HAP-1 (cell line): ENCODE measurements at regions not wholly inside any gene's neighbourhood (a gene's known extent, or its start where the extent isn't known, plus 50 kb on each side); places are given as distances from the start of the nearest gene placed in this dataset.

ENCODE experiments used
- DNase-seq, 2 experiments: peaks; one replicate each; pipeline ENCODE4 v3.0.0-alpha.2; 2016 to 2020; ENCODE audit warnings: low spot score in 2 of 2
- H3K27me3 ChIP-seq: fragments of 250-450 bp; sonication (Bioruptor Pico); 2 replicates; pipeline ENCODE4 v1.5.1; 2020; ENCODE audit warnings: low read depth, mild to moderate bottlenecking, moderate library complexity
- H3K36me3 ChIP-seq: fragments of 250-450 bp; sonication (Bioruptor Pico); replicated peaks from 2 replicates; pipeline ENCODE4 v1.5.1; 2020; ENCODE audit warnings: mild to moderate bottlenecking
- H3K4me1 ChIP-seq: fragments of 250-450 bp; sonication (Bioruptor Pico); 2 replicates; pipeline ENCODE4 v1.5.1; 2020; ENCODE audit warnings: mild to moderate bottlenecking
- H3K4me3 ChIP-seq: fragments of 250-450 bp; sonication (Bioruptor Pico); 2 replicates; pipeline ENCODE4 v1.5.1; 2020; ENCODE audit warnings: mild to moderate bottlenecking, moderate library complexity
- H3K9me3 ChIP-seq: fragments of 250-450 bp; sonication (Bioruptor Pico); 2 replicates; pipeline ENCODE4 v1.5.1; 2020; ENCODE audit warnings: mild to moderate bottlenecking, moderate library complexity
- in situ Hi-C: fragments of 300-500 bp; cut with MboI; formaldehyde crosslinking; loops from 3 replicates; pipeline ENCODE4 v1.14.3; 2020; ENCODE audit warnings: low sequenced_read_pairs, inconsistent platforms, mixed read lengths

DNA sequence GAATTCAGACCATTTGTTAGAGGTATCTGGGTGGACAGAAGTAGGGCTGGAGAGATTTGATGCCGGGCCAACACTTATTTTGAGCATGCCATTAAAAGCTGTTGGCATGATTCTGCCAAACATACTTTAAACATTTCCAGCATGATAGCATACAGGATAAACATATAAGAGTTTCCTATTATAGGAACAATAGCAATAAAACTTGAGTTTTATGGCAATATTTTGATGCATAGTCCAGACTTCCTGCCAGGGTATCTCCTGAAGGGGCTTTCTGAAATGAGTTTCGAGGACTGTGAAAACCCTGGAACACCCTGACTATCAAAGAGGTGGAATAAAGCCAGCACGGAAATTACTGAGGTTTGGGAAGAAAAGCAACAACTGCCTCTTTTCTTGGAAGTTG is 1398.0 kb upstream of the NXPH2 start:
- Histone ChIP-seq H3K9me3 (no peaks in the 10 kb centered on the region), H3K27me3 (no peaks in the 10 kb centered on the region), H3K36me3 (no peaks in the 10 kb centered on the region), H3K4me1 (no peaks in the 10 kb centered on the region), H3K4me3 (no peak overlapping the region)
- in situ Hi-C loops = no loop called here
- DNase-seq = no peak

DNA sequence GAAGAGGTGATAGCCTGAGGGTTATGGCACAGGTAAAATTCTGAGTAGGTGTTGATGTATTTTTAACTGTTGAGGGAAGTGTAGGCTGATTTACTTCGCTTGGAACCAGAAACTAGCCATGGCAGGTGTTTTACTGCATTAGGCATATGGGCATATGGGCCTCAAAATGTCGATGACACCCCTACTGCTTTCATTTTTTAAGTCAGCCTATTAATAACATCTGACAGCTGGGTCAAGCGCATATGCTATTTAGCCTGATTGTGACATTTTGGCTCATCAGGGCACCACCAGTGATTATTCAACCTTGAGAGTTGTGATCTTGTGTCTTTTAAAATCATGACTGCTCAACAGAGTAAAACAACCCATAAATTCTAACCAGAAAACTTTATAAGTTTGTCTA is 1396.9 kb upstream of the NXPH2 start:
- no peaks in the 10 kb centered on the region for H3K27me3 ChIP-seq
- no peaks in the 10 kb centered on the region for H3K4me1 ChIP-seq
- DNase-seq = no peak
- no peak overlapping the region for H3K4me3 ChIP-seq
- no peaks in the 10 kb centered on the region for H3K36me3 ChIP-seq
- in situ Hi-C loops = no loop called here
- no peaks in the 10 kb centered on the region for H3K9me3 ChIP-seq

DNA sequence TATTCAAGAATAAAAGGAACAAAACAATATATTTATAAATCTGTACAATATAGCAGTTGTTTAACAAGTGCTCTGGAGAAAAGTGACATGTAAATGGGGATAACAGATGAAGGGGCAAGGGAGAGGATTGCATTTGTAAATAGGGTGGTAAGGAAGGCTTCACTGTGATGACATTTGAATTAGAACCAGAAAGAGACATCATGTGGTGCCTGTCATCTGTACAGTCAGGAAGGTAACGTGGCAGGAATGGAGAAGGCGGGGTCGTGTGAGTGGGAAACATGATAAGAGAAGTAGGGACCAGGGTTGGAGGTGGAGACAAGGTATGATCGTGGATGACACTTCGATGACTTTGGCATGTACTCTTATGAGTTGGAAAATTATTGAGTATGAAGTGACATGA is 1393.6 kb upstream of the NXPH2 start:
- Histone ChIP-seq H3K36me3 (no peaks in the 10 kb centered on the region), H3K4me3 (no peak overlapping the region), H3K4me1 (no peaks in the 10 kb centered on the region), H3K9me3 (no peaks in the 10 kb centered on the region), H3K27me3 (no peaks in the 10 kb centered on the region)
- in situ Hi-C loops = no loop called here
- no peak for DNase-seq

DNA sequence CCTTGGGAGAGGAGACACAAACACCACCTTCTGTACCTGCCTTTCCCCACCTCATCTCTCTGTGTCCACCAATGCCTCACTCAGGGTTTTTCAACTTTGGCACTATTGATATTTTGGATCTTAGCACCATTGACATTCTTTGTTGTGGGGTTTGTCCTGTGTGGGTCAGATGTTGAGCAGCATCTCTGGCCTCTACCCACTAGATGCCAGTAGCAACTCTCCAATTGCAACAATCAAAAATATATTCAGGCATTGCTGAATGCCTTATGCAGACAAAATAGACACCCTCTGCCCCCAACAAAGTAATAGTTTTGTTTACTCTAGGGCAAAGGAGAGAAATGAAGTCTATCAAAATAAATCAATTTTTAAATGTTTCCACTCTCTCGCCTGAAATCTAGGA is 1384.3 kb upstream of the NXPH2 start:
- DNase-seq = no peak
- in situ Hi-C loops = no loop called here
- Histone ChIP-seq H3K4me1 (no peaks in the 10 kb centered on the region), H3K9me3 (no peaks in the 10 kb centered on the region), H3K36me3 (no peaks in the 10 kb centered on the region), H3K4me3 (no peak overlapping the region), H3K27me3 (no peaks in the 10 kb centered on the region)

DNA sequence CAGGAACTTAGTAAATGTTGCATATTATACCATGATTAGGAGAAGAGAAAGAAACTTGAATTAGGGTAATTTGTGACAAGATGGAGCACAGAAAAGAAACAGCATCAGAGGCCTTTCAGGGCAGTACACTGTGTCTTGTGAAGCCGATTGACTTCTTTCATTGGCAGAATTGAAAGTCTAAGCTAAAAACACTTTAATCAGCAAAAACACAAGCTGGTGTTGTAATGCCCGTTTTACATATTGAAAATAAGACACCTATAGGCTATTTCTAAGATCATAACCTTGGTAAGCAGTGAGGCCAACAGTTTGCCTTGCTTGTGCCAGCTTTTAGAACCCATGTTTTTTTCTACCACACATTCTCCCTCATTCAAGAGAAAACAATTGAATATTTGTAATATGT is 1378.1 kb upstream of the NXPH2 start:
- H3K9me3 ChIP-seq = no peaks in the 10 kb centered on the region
- no peak overlapping the region for H3K4me3 ChIP-seq
- H3K36me3 ChIP-seq = no peaks in the 10 kb centered on the region
- in situ Hi-C loops = no loop called here
- H3K27me3 ChIP-seq = no peaks in the 10 kb centered on the region
- DNase-seq = no peak
- H3K4me1 ChIP-seq = no peaks in the 10 kb centered on the region

DNA sequence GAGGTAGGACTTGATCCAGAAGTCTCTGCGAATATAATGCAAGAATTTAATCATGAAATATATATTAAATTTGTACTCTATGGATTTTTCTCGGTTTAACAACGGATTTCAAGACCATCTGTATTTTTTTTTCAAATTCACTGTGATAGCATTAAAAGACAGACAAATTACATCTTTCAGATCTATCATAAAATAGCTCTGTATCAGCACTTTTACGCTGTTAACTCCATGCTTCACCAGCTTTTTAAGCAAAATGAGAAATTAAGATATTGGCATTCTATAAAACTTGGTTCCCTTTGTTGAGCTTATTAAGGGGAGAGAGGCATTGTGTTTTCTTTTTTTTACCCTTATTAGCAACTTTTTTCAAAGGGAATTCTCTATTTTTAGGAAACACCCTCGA is 1377.6 kb upstream of the NXPH2 start:
- in situ Hi-C loops = no loop called here
- no peaks in the 10 kb centered on the region for H3K27me3 ChIP-seq
- no peak overlapping the region for H3K4me3 ChIP-seq
- H3K36me3 ChIP-seq = no peaks in the 10 kb centered on the region
- DNase-seq = no peak
- H3K9me3 ChIP-seq = no peaks in the 10 kb centered on the region
- no peaks in the 10 kb centered on the region for H3K4me1 ChIP-seq

DNA sequence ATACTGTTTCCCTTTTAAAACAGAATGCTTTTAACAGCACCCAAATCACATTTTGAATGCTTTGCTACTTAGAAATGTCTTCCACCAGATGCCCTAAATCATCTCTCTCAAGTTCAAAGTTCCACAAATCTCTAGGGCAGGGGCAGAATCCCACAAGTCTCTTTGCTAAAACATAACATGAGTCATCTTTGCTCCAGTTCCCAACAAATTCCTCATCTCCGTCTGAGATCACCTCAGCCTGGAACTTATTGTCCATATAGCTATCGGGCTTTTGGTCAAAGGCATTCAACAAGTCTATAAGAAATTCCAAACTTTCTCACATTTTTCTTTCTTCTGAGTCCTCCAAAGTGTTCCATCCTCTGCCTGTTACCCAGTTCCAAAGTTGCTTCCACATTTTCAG is 1374.5 kb upstream of the NXPH2 start:
- in situ Hi-C loops = no loop called here
- Histone ChIP-seq H3K4me1 (no peaks in the 10 kb centered on the region), H3K9me3 (no peaks in the 10 kb centered on the region), H3K27me3 (no peaks in the 10 kb centered on the region), H3K36me3 (no peaks in the 10 kb centered on the region), H3K4me3 (no peak overlapping the region)
- no peak for DNase-seq

DNA sequence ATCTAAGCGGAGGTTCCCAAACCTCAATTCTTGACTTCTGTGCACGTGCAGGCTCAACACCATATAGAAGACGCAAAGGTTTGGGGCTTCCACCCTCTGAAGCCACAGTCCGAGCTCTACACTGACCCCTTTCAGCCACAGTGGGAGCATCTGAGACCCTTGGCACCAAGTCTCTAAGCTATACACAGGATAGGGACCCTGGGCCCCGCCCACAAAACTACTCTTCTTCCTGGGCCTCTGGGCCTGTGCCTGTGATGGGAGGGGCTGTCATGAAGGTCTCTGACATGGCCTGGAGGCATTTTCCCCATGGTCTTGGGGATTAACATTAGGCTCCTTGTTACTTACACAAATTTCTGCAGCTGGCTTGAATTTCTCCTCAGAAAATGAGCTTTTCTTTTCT is 1374.1 kb upstream of the NXPH2 start:
- DNase-seq = peak in 1 of 2 experiments; percentile 10
- Histone ChIP-seq H3K9me3 (no peaks in the 10 kb centered on the region), H3K36me3 (no peaks in the 10 kb centered on the region), H3K27me3 (no peaks in the 10 kb centered on the region), H3K4me1 (no peaks in the 10 kb centered on the region), H3K4me3 (no peak overlapping the region)
- in situ Hi-C loops = no loop called here

DNA sequence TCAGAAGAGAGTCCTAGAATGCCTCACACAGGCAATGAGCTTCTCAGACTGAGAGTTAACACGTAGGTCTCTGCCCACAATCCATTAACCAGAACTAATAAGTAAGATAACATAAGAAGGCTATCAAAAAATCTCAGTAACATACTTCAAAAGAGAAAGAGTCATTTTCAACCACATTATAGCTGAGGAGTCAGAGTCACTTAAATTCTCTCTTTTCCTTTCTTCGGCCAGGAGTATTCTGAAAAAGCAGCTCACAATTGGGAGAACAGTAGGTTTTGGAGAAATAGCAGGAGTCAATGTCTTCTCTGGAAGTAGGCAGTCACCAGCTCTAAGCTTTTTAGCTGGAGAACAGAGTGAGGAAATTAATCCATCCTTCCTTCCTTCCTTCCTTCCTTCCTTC is 1364.4 kb upstream of the NXPH2 start:
- no peak for DNase-seq
- H3K36me3 ChIP-seq = no peaks in the 10 kb centered on the region
- H3K27me3 ChIP-seq = no peaks in the 10 kb centered on the region
- H3K9me3 ChIP-seq = no peaks in the 10 kb centered on the region
- no peaks in the 10 kb centered on the region for H3K4me1 ChIP-seq
- in situ Hi-C loops = no loop called here
- no peak overlapping the region for H3K4me3 ChIP-seq

DNA sequence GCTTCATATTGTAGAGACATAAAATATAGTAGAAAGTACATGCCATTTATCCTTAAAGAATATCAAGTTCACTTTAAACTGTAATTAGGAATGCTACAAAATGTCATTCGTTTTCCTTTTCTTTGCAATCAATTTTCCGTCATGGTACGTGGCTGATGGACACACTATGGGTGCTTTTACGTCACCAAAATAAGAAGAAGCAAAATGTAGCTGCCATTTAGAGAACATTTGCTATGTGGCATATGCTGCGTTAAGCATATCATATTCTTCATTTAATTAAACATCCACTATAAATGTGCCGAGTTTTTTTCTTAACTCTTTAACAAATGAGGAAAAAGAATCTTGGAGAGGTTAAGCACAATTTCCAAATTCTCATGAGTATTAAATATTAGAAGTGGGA is 1358.5 kb upstream of the NXPH2 start:
- in situ Hi-C loops = no loop called here
- H3K27me3 ChIP-seq = no peaks in the 10 kb centered on the region
- no peak overlapping the region for H3K4me3 ChIP-seq
- DNase-seq = no peak
- H3K36me3 ChIP-seq = no peaks in the 10 kb centered on the region
- H3K4me1 ChIP-seq = peaks cover 7% of the 10 kb centered on the region
- no peaks in the 10 kb centered on the region for H3K9me3 ChIP-seq

DNA sequence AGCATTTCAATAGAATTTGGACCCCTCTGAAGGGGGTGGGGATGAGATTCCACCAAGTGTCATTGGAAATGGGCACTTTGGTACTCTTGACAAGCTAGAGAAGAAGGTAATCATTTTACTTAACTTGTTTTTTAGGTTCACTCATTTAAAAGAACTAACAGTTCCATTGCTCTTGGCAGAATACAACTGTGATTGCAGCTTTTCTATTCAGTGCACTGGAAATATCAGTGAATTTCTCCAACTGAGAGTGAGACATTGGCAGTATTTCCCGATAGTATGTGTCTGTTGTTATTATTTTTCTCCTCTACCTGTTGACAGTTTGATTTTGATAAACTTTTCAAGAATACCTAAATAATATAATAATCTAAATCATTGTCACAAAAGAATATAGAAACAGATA is 1356.7 kb upstream of the NXPH2 start:
- in situ Hi-C loops = no loop called here
- Histone ChIP-seq H3K4me3 (no peak overlapping the region), H3K27me3 (no peaks in the 10 kb centered on the region), H3K36me3 (no peaks in the 10 kb centered on the region), H3K9me3 (no peaks in the 10 kb centered on the region), H3K4me1 (peaks cover 8% of the 10 kb centered on the region)
- DNase-seq = no peak

DNA sequence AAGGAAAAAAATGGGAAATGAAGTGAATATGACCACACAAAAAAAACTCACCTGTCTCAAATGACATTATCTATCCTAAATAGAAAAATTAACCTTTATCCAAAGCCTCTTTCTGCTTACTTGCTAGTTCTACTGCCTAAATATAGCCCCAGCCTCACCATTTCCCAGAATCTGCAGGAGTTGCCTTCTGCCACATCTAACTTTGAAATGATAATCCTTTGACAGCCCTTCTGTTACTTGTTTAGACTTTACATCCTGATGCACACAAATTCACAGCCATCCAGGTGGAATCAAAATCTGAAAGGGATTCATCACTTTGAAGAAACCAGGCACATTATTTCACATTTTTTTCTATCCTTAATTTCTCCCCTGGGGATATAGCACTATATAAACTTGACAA is 1356.2 kb upstream of the NXPH2 start:
- no peaks in the 10 kb centered on the region for H3K9me3 ChIP-seq
- in situ Hi-C loops = no loop called here

DNA sequence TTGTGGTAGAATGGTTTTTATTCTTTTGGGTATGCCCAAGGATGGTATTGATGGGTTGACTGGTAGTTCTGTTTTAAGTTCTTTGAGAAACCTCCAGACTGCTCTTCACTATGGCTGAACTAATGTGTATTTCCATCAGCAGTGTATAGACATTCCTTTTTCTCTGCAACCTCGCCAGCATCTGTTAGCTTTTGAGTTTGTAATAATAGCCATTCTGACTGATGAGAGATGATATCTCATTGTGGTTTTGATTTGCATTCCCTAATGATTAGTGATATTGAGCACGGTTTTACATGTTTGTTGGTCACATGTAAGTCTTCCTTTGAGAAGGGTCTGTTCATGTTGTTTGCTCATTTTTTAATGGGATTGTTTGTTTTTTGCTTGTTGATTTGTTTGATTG is 1348.7 kb upstream of the NXPH2 start:
- H3K27me3 ChIP-seq = no peaks in the 10 kb centered on the region
- peaks cover 3% of the 10 kb centered on the region; the same call in 1 of the 2 replicates for H3K4me1 ChIP-seq
- no peaks in the 10 kb centered on the region for H3K9me3 ChIP-seq
- no peaks in the 10 kb centered on the region for H3K36me3 ChIP-seq
- no peak for DNase-seq
- in situ Hi-C loops = no loop called here
- H3K4me3 ChIP-seq = no peak overlapping the region

More for the DNA sequence above, 1356.2 kb upstream of the NXPH2 start:
- no peak for DNase-seq
- Histone ChIP-seq H3K36me3 (no peaks in the 10 kb centered on the region), H3K27me3 (no peaks in the 10 kb centered on the region), H3K4me3 (no peak overlapping the region), H3K4me1 (peaks cover 8% of the 10 kb centered on the region)

DNA sequence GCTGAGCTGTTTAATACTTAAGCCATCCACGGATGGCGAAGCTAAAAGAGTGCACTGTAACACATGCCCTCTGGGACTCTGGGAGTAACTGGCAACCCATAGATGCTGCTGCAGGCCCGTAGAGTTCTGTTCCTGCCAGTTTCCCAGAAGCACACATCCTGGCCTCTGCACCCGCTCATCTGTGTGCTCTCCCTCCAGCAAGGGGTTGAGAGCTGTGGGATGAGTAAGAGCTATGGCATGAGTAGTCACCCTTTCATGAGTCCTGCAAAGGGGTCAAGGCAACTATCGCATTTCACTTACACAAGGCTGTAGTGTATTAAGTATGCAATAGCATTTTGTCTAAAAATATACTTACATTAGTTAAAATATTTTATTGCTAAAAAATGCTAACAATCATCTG is 1341.8 kb upstream of the NXPH2 start:
- Histone ChIP-seq H3K4me1 (peaks cover 14% of the 10 kb centered on the region), H3K9me3 (no peaks in the 10 kb centered on the region), H3K27me3 (no peaks in the 10 kb centered on the region), H3K36me3 (no peaks in the 10 kb centered on the region), H3K4me3 (no peak overlapping the region)
- DNase-seq = no peak
- in situ Hi-C loops = no loop called here

DNA sequence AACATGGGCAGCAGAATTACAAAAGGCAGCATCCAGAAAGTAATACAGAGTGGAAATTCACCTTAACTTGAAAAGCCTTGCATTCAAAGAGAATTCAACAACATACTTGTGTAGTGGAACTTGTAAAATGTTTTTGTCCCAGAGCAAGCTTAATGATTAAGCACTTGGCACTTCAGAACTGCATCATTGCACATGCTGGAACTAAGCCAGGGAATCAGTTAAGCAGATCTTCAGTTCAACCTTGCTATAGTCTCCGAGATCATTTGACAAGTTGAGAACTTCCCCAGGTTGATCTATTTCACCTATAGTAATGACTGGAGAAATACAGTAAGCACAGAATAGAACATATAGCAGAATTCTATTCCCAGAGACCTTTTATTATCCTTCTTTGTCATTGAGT is 1337.2 kb upstream of the NXPH2 start:
- Histone ChIP-seq H3K9me3 (no peaks in the 10 kb centered on the region), H3K36me3 (no peaks in the 10 kb centered on the region), H3K4me1 (peaks cover 14% of the 10 kb centered on the region), H3K27me3 (no peaks in the 10 kb centered on the region), H3K4me3 (no peak overlapping the region)
- in situ Hi-C loops = no loop called here
- peak; percentile 24 to 52 for DNase-seq
